NCI-H524 treated with DMSO at 0.1 percent for 48 hours (cell line): ENCODE measurements at regions not wholly inside any gene's neighbourhood (a gene's known extent, or its start where the extent isn't known, plus 50 kb on each side); places are given as distances from the start of the nearest gene placed in this dataset.
"Not testable (repeated sequence)": the region's sequence is repeated elsewhere in the genome, so short reads cannot be mapped to it uniquely, and the experiment has no call there.

Experiments used
- DNase-seq: peaks from one replicate; lab custom pipeline; 2025; lab: John Stamatoyannopoulos, UW

DNA sequence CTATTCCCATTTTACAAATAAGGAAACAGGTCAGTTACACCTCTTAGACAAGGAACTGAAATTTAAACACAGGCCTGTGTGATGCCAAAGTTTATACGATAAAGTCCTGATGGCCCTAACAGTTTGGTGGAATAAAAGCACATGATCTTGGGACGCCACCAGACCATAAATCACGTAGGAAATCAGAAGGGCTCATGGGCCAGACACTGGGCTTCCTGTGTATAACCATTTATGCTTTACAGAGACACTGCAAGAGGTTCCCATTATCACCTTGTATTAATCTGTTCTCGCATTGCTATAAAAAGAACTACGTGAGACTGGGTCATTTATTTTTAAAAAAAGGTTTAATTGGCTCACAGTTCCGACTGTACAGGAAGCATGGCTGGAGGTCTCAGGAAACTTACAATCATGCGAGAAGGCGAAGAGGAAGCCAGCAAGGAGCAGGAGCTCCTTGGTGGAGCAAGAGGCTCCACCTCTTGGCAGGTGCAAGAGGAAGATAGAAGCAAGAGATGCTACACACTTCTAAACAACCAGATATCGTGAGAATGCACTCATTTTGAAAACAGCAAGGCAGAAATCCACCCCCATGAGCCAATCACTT is 124.0 kb upstream of the MON1B start:
- DNase-seq: no peak

DNA sequence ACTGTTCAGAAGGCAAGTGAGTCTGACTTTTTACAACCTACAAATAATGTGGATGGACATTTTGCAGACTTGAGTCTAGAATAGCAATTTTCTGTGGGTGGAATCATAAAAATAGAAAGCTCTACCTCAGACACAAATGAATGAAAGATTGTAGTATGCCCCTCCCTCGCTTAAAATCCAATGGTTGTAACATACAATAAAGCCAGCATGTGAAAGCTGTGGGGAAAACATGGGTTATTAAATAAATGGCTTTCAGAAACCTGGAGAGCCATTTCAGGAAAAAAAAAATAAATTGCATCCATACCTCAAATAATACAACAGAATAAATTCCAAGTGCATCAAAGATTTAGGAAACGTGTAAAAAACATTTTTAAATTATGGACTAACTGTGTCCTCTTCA is 123.1 kb upstream of the MON1B start:
- DNase-seq: no peak

DNA sequence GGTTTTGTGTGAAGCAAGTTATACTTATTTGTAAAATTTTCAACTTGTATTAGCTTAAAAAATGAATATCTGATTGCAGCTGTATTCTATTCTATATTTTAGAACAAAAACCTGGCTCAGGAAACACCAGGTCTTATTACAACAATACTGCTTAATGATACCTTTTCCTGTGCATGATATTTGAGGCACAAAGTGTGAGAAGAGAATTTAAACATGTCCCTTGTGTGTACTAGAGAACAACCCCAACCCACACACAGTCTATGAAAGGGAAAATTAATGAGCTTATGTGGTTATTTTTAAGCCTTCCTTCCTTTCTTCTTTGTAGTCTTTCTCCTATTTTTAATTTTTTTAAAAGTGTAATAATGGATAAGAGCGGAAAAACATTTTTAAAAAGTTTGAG is 122.6 kb upstream of the MON1B start:
- DNase-seq: no peak

DNA sequence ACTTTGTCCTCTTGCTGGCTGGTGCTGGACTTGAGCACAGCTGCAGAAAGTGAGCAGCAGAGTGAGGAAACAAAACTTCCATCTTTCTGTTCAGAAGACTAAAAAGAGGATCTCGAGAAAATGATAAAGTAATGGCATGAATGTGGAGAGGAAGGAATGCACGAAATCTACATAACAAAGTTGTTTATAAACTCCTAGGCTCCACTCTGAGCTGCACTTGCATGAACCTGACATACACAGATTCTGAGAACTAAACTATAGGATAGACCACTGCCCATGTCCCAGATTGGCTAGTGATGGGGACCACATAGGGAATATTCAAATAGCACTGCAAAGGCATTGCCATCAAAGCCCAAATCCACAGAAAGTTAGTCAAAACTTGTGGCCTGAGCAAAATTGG is 121.1 kb upstream of the MON1B start:
- no peak for DNase-seq

DNA sequence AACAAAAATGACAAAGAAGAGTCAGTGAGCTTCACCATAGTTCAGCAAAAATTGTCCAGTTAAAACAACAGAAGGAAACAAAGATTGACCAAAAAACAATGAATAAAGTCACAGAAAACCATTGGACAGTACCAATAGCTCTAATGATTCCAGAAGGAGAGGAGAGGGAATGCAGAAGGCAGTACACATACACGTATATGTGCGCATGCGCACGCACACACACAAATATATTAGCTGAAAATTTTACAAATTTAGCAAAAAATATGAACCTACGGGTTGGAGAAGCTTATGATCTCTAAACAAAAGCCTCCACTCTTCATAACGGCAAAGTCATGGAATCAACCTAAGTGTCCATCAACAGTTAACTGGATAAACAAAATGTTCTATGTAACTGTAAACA is 120.3 kb upstream of the MON1B start:
- DNase-seq: no peak

DNA sequence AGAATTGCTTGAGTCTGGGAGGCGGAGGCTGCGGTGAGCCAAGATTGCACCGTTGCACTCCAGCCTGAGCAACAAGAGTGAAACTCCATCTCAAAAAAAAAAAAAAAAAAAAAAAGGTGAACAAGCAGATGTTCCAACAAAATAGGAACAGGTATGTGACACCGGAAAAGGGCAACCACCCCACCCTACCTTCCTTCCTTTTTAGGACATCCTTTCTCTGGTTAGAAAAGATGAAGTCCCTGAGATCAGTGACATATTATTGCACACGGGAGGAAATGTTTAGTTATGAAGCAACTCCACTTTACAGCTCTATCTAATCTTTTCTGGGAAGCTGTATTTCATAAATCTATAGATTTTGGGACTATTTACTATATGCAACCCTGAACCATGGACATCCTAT is 114.2 kb upstream of the MON1B start:
- DNase-seq: no peak

DNA sequence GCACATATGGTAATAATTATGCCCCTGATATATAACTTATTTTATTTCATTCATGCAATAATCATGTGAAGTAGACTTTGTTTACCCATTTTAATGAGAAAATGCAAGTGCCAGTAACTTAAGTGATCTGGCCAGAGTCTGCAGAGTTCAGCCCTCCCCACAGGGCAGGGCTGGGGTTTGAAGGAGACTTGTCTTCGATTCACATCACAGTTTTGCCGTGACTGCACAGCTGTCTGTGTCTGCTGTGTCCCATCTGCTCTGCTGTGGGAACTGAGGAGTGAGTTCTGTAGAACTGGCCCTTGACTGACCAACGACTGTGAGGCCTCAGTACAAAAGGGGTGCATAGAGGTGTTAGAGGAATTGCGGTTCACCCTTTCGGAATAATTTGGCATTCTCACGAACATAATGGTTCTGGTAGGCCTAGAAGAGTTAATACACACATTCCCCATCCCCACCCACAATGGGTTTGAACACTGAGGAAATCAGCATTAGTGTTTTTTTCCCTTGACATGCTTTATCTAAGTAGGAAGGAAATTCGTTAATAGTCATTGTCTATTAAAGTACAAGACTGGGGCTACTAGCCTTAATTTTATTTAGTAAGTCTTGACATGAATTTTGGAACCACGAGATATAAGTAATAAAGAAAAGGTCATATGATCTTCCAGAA is 113.6 kb upstream of the MON1B start:
- DNase-seq: no peak

DNA sequence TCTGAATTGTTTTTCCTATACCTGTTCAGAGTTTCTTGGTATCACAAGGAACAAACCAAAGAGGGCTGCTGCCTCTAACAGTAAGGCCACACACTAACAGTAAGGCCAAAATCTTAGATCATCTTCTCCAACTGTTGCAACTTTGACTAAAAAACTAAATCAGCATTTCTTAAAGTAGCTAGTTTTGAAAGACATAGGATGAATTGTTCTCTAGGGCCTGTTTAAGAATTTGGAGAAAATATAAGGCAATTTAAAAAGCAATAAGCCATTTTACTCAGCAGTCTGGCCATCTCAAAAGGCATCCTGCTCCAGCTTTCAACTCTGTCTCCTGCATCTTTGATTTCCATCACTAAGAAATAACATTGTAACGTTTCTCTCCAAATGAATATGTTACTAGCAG is 105.0 kb upstream of the MON1B start:
- no peak for DNase-seq

DNA sequence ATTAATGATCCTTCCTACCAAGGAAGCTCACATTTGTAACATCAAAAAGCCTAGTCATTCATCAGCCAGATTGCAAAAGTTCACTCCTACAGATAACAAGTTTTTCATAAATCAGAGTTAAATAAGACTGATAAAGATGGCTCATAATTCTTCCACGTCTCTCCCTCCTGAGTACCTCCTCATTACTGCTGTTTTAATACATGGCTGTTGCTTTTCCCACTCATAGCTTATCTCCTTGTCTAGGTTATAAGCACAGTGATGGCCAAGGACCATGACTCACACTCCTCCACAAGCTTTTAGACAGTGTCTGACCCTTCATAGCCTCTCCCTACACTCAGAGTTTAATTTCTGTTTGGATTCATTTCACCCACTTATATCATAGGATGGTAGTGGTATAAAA is 100.9 kb upstream of the MON1B start:
- DNase-seq: no peak

DNA sequence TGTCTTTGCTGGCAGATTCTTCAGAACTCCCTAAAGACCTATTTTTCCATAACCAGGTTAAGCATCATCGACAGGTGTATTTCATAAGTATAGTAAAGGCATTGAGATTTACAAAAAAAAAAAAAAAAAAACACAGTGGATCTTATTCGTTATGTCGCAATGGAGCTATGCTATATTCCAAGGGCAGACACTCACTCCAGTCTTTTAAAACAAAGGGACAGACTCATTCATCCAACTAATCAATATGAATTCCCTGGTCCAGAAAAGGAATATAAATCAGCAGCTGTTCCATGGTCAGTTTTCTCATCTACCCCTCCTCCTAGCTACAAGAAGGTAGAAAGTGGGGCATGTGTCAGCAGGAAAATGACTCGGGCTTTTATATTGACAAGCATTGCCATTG is 97.7 kb upstream of the MON1B start:
- no peak for DNase-seq

DNA sequence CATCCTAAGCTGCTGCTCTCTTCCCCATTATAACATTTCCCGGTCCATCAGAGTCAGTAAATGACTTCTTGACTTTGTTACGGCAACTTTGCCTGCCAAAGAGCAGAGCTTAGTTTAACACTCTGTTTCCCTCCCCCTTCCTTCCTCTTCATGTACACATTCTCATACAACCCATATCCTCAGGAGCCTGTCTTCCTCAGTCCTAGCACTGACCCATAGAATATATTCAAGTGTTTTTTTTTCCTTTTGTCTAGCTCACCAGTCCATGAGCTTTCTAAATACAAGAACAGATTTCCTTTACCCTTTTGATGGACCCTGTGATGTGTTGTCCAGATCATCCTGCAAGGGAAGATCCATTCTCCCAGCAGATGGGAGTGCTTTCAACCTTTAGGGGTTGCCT is 97.0 kb upstream of the MON1B start:
- no peak for DNase-seq

DNA sequence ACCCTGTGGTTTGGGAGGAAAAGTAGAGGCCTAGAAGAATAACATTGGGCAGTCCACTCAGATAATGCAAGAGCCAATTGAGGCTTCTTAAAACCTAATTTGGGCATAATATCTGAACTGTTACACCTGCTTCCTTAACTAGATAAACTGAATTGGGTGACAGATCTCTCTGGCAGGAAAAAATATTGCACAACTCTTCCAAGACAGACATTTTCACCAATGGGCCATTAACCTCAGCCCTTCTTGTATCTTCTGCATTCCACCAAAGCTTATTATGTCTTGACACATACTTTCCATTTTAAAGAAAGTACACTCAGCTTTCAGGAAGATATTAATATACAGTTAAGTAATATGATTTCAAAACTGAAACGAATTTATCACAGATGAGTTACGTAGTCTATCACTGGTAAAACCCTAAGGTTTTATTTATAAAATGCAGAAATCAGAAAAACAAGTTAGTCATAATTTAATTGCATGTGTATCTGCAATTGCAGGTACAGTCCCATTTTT is 79.9 kb upstream of the MON1B start:
- DNase-seq: no peak

DNA sequence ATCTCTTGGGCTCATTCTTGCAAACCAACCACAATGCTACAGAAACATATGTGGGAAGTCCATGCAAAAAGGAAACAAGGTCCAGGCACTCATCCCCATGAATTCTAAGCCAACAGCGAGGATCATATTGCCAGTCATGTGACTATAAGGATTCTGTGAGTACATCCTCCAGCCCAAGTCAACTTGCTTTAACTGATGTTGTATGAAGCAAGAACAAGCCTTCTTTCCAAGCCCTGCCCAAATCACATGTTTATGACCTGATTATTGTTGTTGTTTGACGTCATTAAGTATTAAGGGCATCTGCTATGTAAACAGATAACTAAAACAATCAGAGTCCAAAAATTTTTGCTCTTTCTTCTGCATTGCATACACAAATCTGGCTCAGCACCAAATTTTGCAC is 78.2 kb upstream of the MON1B start:
- no peak for DNase-seq

DNA sequence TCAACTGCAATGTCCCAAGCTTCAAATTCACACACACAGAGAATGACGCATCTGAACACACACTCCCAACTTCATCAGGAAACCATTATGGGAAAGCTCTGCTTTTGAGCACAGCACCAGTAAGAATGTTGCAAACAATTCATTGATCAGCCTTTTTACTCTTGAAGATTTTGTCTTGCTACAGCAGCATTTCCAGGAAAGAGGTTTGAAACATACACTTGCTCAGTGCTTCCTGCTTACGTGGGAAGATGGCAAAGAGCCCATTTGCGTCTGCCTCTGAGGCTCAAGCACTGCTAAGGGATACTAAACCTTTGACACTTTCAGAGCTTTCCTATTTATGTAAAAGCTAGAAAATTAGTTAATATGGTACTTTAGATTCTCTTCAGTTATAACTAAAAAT is 77.2 kb upstream of the MON1B start:
- no peak for DNase-seq

DNA sequence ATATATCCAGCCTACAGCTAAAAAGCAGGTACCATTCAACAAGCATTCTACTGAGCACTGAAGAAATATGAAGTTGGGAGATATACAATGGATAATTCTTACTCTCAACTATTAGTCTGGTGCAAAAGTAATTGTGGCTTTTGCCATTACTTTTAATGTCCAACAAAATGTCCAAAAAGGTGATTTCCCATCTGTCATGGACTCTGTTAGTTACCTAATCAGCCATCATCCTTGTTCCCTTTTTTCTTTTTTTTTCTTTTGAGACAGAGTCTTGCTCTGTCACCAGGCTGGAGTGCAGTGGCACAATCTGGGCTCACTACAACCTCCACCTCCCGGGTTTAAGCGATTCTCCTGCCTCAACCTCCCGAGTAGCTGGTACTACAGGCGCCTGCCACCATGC is 76.6 kb upstream of the MON1B start:
- not testable (repeated sequence) for DNase-seq

DNA sequence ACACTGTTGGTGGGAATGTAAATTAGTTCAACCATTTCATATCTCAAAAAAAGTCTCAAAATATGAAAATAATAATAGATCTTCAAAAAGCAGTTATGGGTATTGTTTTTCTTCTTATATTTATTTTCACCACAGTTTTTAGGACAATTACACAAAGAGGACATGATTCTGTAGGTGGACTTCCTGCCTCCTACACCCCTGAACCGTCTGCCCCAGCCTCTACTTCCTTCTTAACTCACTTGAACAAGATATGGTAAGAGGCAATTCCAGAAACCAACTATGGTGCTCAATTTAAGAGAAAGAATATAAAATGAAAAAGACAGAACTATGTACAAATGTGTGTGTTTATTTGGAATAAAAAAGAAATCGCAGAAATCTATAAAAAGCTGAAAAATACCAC is 74.1 kb upstream of the MON1B start:
- no peak for DNase-seq

DNA sequence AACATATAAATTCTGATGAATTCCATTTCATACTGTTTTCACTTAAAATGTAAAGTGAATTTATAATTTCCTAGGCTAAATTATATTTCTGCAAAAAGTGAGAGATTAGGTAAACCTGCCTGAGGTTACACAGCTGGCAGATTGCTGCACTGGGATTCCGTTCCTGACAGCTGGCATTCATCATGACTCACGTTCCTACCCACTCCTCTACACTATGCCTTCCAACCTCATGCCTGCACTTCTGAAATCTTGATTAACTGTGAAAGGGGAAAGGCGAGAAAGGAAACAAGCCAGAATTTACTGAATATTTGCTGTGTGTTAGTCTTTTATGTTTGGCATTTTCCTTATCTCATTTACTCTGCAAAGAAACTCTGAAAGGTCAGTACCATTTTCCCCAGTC is 73.3 kb upstream of the MON1B start:
- DNase-seq: no peak

DNA sequence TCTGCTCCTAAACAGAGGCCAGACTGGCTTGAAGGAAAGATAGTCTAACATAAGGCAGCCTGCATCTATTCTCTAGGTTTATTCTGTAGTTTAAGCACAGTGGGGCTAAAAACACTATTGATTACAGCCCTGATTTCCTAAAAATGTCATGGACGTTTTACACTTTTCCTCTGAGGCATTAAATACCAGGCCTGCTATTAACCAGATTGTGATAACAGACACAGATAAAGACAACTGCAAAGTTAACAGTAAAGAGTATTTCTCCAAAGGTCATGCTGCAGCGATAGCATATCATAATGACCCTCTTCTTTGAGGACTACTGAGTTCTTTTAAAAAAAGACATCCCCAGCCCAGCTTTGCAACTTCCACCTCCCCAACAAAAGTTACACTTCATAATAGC is 59.6 kb upstream of the MON1B start:
- no peak for DNase-seq

DNA sequence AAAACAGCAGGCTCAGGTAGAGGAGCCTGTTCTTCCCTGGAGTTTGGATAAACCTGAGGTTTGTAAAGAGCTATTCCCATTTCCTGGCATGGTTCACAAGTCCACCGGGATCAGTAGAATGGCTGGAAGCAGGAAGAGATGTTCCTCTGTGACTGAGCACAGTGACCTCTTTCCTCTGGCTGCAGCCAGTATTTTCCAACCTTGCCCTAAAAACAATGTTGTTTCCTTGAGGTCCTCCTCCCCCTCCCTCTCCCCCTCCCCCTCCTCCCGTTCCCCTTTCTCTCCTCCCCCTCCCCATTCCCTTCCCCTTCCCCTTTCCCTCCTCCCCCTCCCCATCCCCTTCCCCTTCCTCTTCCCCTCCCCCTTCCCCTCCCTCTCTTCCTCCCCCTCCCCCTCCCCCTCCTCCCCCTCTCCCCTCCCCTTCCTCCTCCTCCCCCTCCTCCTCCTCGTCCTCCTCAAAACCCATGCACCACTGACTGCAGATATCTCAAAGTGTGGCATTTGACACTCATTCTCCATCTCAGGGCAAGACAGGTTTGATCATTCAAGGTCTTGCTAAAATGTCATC is 58.9 kb upstream of the MON1B start:
- no peak for DNase-seq

DNA sequence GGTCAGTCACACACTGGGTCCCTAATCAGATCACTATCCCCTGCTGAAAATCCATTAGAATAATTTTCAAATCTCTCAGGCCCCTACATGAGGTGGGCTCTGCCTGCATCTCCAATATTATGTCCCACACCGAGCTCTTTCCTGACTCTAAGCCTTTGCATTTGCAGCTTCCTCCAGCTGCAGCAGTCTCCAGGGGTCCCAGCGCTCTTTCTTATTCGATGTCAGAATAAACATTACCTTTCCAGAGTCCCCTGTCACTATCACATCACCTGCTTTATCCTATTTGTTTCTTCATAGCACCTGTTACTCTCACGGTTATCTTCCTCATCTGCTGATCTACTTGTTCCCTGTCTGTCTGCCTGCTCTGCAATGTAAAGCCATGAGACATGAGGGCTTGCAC is 57.3 kb upstream of the MON1B start:
- DNase-seq: no peak

DNA sequence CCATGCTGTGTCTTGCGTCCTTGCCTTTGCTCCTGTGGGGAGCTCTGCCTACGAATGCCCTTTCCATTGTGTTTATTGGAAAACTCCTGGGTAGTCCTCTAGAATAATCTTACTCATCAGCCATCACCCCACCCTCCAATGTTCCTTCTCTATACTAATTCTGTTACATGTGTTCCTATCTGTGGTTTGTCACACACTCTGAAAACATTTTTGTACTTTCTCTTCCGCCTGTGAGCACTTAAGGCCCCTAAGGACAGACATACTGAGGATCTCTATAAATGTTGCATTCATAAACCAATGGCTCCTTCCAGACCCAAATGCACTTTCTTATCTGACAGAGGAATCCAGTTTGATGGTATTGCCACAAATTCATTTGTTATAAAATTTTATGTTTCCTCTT is 53.9 kb upstream of the MON1B start:
- no peak for DNase-seq
